ENCODE measurements at regions not wholly inside any gene's neighbourhood (a gene's known extent, or its start where the extent isn't known, plus 50 kb on each side); places are given as distances from the start of the nearest gene placed in this dataset.

DNA sequence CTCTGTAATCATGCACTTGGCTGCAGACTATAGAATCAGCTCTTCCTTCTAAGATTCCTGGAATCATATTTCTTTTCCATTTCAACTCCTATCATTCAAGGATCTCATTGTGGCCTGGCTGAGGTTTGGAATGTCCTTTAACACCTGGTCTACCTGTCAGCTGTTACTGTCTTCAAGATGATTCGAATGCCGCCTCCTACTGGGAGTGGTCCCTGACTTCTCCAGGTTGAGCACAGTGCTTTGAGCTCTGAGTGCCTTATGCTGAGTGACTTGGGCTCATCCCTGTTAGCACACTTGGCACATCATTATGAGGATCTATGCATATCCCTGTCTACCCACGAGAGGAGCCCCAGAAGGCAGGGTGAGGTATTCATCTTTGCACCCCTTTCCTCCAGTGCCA lies 87.6 kb downstream of the MARCHF4 start:
- TF ChIP-seq POLR2A (IDR thresholded peaks at IDR 0.05): no peak
- TF ChIP-seq, protein P1, sequence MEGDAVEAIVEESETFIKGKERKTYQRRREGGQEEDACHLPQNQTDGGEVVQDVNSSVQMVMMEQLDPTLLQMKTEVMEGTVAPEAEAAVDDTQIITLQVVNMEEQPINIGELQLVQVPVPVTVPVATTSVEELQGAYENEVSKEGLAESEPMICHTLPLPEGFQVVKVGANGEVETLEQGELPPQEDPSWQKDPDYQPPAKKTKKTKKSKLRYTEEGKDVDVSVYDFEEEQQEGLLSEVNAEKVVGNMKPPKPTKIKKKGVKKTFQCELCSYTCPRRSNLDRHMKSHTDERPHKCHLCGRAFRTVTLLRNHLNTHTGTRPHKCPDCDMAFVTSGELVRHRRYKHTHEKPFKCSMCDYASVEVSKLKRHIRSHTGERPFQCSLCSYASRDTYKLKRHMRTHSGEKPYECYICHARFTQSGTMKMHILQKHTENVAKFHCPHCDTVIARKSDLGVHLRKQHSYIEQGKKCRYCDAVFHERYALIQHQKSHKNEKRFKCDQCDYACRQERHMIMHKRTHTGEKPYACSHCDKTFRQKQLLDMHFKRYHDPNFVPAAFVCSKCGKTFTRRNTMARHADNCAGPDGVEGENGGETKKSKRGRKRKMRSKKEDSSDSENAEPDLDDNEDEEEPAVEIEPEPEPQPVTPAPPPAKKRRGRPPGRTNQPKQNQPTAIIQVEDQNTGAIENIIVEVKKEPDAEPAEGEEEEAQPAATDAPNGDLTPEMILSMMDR (IDR thresholded peaks at IDR 0.05): no peak

Measured in lower leg skin (tissue), 3 donors.